GM23338 (cell line): ENCODE measurements at regions not wholly inside any gene's neighbourhood (a gene's known extent, or its start where the extent isn't known, plus 50 kb on each side); places are given as distances from the start of the nearest gene placed in this dataset.

ENCODE experiments used
- CREB1 ChIP-seq: fragments of 250-450 bp; sonication (Bioruptor Pico); IDR thresholded peaks from 2 replicates; pipeline ENCODE4 v1.5.0; 2020; ENCODE audit warnings: low read depth, mild to moderate bottlenecking, moderate library complexity
- CTCF ChIP-seq, 2 experiments: fragments of 200-600 bp in 1 of 2; sonication (generic) in 1 of 2; conservative IDR thresholded peaks; 2 replicates each; pipeline versions ENCODE4 v1.5.1 to v1.6.1; 2016 to 2017; ENCODE audit warnings: antibody characterized with exemption in 2 of 2, low read depth in 2 of 2, mild to moderate bottlenecking in 2 of 2, moderate library complexity in 1 of 2
- EZH2 ChIP-seq: fragments of 200-600 bp; sonication (generic); IDR thresholded peaks from one replicate; pipeline ENCODE4 v1.8.0; 2017; ENCODE audit warnings: antibody characterized with exemption, mild to moderate bottlenecking, low read depth; ENCODE audit not compliant: unreplicated experiment
- EZH2phosphoT487 ChIP-seq: fragments of 200-600 bp; sonication (generic); IDR thresholded peaks from one replicate; pipeline ENCODE4 v1.8.1; 2018; ENCODE audit warnings: antibody characterized with exemption; ENCODE audit not compliant: unreplicated experiment
- POLR2AphosphoS5 ChIP-seq: IDR thresholded peaks from 2 replicates; pipeline ENCODE4 v1.6.1; 2016; ENCODE audit warnings: antibody characterized with exemption, low read depth
- REST ChIP-seq: IDR thresholded peaks from one replicate; pipeline ENCODE4 v1.6.1; 2018; ENCODE audit warnings: antibody characterized with exemption; ENCODE audit not compliant: unreplicated experiment
- STAT1 ChIP-seq: IDR thresholded peaks from one replicate; pipeline ENCODE4 v1.6.1; 2016; ENCODE audit warnings: antibody characterized with exemption; ENCODE audit not compliant: unreplicated experiment
- TF ChIP-seq, protein P1 (sequence below): IDR thresholded peaks from 2 replicates; pipeline ENCODE4 v1.6.1; 2016; ENCODE audit warnings: antibody characterized with exemption

GRCh38 chr4:110769578-110769977 is 146.7 kb upstream of the PITX2 start:
- TF ChIP-seq CREB1 (CRISPR knock-in tag) (no peak), STAT1 (no peak), CTCF (conservative IDR thresholded peaks at IDR 0.05; ENCODE audit: low read depth in 2 of 2) (no peak), POLR2AphosphoS5 (no peak), EZH2phosphoT487 (no peak), EZH2 (no peak), REST (no peak)
- TF ChIP-seq, protein P1, sequence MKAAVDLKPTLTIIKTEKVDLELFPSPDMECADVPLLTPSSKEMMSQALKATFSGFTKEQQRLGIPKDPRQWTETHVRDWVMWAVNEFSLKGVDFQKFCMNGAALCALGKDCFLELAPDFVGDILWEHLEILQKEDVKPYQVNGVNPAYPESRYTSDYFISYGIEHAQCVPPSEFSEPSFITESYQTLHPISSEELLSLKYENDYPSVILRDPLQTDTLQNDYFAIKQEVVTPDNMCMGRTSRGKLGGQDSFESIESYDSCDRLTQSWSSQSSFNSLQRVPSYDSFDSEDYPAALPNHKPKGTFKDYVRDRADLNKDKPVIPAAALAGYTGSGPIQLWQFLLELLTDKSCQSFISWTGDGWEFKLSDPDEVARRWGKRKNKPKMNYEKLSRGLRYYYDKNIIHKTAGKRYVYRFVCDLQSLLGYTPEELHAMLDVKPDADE = no peak
